HEK293 (cell line): ENCODE measurements at regions not wholly inside any gene's neighbourhood (a gene's known extent, or its start where the extent isn't known, plus 50 kb on each side); places are given as distances from the start of the nearest gene placed in this dataset.
A peak's percentile ranks its signal among the peaks of the same experiment; 100 is the strongest.

Experiments
- CTCF ChIA-PET: fragments of 350-600 bp; formaldehyde crosslinking; extraction: SDS; loops from one replicate; lab custom pipeline; 2021; ENCODE audit warnings: antibody characterized with exemption; lab: Yijun Ruan, JAX
- POLR2A ChIA-PET: fragments of 300-600 bp; formaldehyde crosslinking; extraction: SDS; loops from one replicate; lab custom pipeline; 2020; ENCODE audit warnings: antibody characterized with exemption, inconsistent platforms; lab: Yijun Ruan, JAX
- H3K27ac ChIP-seq: fragments of 200-500 bp; sonication (Bioruptor generic); 2 replicates; pipeline ENCODE4 v1.5.1; 2014; ENCODE audit warnings: low read depth, low read length, control low read depth, inconsistent platforms; ENCODE audit errors: extremely low read depth
- H3K36me3 ChIP-seq, 2 experiments: fragments of 200-500 bp in 1 of 2; sonication (Bioruptor generic) in 1 of 2; 1 replicate in 1 of 2; 2 replicates in 1 of 2; pipeline ENCODE4 v1.5.1; 2014 to 2017; ENCODE audit warnings: inconsistent platforms in 2 of 2, low read length in 2 of 2; ENCODE audit not compliant: control insufficient read depth in 2 of 2, insufficient read depth in 1 of 2
- H3K4me1 ChIP-seq: fragments of 200-500 bp; sonication (Bioruptor generic); 2 replicates; pipeline ENCODE4 v1.5.1; 2014; ENCODE audit warnings: mild to moderate bottlenecking, low read length, inconsistent platforms; ENCODE audit not compliant: control insufficient read depth, insufficient read depth
- H3K4me3 ChIP-seq: 2 replicates; pipeline ENCODE4 v1.5.1; 2011; ENCODE audit warnings: low read depth, mild to moderate bottlenecking, control low read depth, low read length, moderate library complexity
- H3K9me3 ChIP-seq: fragments of 200-500 bp; sonication (Bioruptor generic); 2 replicates; pipeline ENCODE4 v1.5.1; 2014; ENCODE audit warnings: low read depth, low read length, inconsistent platforms; ENCODE audit not compliant: control insufficient read depth, insufficient read depth
- BCL6B ChIP-seq: fragments of 450-650 bp; formaldehyde crosslinking; IDR thresholded peaks from 2 replicates; pipeline ENCODE4 v1.5.1; 2017; ENCODE audit warnings: missing biosample characterization, missing genetic modification characterization
- EGR2 ChIP-seq: fragments of 450-650 bp; formaldehyde crosslinking; IDR thresholded peaks from 2 replicates; pipeline ENCODE4 v1.5.1; 2016; ENCODE audit warnings: low read depth, missing biosample characterization, missing genetic modification characterization
- GLI4 ChIP-seq: fragments of 450-650 bp; formaldehyde crosslinking; IDR thresholded peaks from 2 replicates; pipeline ENCODE4 v1.5.1; 2016; ENCODE audit warnings: missing biosample characterization, missing genetic modification characterization
- KLF9 ChIP-seq: fragments of 450-650 bp; formaldehyde crosslinking; IDR thresholded peaks from 2 replicates; pipeline ENCODE4 v1.5.1; 2016; ENCODE audit warnings: missing biosample characterization, missing genetic modification characterization, low read depth
- RBAK ChIP-seq: fragments of 450-650 bp; formaldehyde crosslinking; IDR thresholded peaks from 2 replicates; pipeline ENCODE4 v1.5.1; 2016; ENCODE audit warnings: missing biosample characterization, missing genetic modification characterization
- REPIN1 ChIP-seq: fragments of 450-650 bp; formaldehyde crosslinking; IDR thresholded peaks from 2 replicates; pipeline ENCODE4 v1.5.1; 2017; ENCODE audit warnings: missing biosample characterization, missing genetic modification characterization, low read depth
- TSHZ1 ChIP-seq: fragments of 450-650 bp; formaldehyde crosslinking; IDR thresholded peaks from 2 replicates; pipeline ENCODE4 v1.5.1; 2016; ENCODE audit warnings: missing biosample characterization, missing genetic modification characterization, borderline replicate concordance
- ZFP41 ChIP-seq: fragments of 450-650 bp; formaldehyde crosslinking; IDR thresholded peaks from 2 replicates; pipeline ENCODE4 v1.5.1; 2016; ENCODE audit warnings: missing biosample characterization, missing genetic modification characterization, borderline replicate concordance
- ZFP69B ChIP-seq: fragments of 450-650 bp; formaldehyde crosslinking; IDR thresholded peaks from 2 replicates; pipeline ENCODE4 v1.5.1; 2016; ENCODE audit warnings: missing biosample characterization, missing genetic modification characterization
- ZNF16 ChIP-seq: fragments of 450-650 bp; formaldehyde crosslinking; IDR thresholded peaks from 2 replicates; pipeline ENCODE4 v1.5.1; 2016; ENCODE audit warnings: low read depth, missing biosample characterization, missing genetic modification characterization
- ZNF239 ChIP-seq: fragments of 450-650 bp; formaldehyde crosslinking; IDR thresholded peaks from 2 replicates; pipeline ENCODE4 v1.5.1; 2016; ENCODE audit warnings: missing biosample characterization, missing genetic modification characterization
- ZNF501 ChIP-seq: fragments of 450-650 bp; formaldehyde crosslinking; IDR thresholded peaks from 2 replicates; pipeline ENCODE4 v1.5.1; 2016; ENCODE audit warnings: missing biosample characterization, missing genetic modification characterization
- ZNF514 ChIP-seq: fragments of 450-650 bp; formaldehyde crosslinking; IDR thresholded peaks from 2 replicates; pipeline ENCODE4 v1.5.1; 2016; ENCODE audit warnings: missing biosample characterization, missing genetic modification characterization
- ZNF580 ChIP-seq: fragments of 450-650 bp; formaldehyde crosslinking; IDR thresholded peaks from 2 replicates; pipeline ENCODE4 v1.5.1; 2016; ENCODE audit warnings: missing biosample characterization, missing genetic modification characterization
- ZNF585B ChIP-seq: fragments of 450-650 bp; formaldehyde crosslinking; IDR thresholded peaks from 2 replicates; pipeline ENCODE4 v1.5.1; 2016; ENCODE audit warnings: missing biosample characterization, missing genetic modification characterization
- ZNF629 ChIP-seq: fragments of 450-650 bp; formaldehyde crosslinking; IDR thresholded peaks from 2 replicates; pipeline ENCODE4 v1.5.1; 2017; ENCODE audit warnings: missing biosample characterization, missing genetic modification characterization
- ZNF664 ChIP-seq: fragments of 450-650 bp; formaldehyde crosslinking; IDR thresholded peaks from 2 replicates; pipeline ENCODE4 v1.5.1; 2016; ENCODE audit warnings: missing biosample characterization, missing genetic modification characterization
- ZNF677 ChIP-seq: fragments of 450-650 bp; IDR thresholded peaks from 2 replicates; pipeline ENCODE4 v1.5.0; 2018; ENCODE audit warnings: missing biosample characterization, mild to moderate bottlenecking, missing genetic modification characterization, moderate library complexity
- TF ChIP-seq, protein P1 (sequence below): fragments of 450-650 bp; formaldehyde crosslinking; IDR thresholded peaks from 2 replicates; pipeline ENCODE4 v1.5.1; 2016; ENCODE audit warnings: missing biosample characterization, missing genetic modification characterization
- TF ChIP-seq, protein P2 (sequence below): fragments of 450-650 bp; formaldehyde crosslinking; IDR thresholded peaks from 2 replicates; pipeline ENCODE4 v1.5.1; 2016; ENCODE audit warnings: missing biosample characterization, missing genetic modification characterization

DNA sequence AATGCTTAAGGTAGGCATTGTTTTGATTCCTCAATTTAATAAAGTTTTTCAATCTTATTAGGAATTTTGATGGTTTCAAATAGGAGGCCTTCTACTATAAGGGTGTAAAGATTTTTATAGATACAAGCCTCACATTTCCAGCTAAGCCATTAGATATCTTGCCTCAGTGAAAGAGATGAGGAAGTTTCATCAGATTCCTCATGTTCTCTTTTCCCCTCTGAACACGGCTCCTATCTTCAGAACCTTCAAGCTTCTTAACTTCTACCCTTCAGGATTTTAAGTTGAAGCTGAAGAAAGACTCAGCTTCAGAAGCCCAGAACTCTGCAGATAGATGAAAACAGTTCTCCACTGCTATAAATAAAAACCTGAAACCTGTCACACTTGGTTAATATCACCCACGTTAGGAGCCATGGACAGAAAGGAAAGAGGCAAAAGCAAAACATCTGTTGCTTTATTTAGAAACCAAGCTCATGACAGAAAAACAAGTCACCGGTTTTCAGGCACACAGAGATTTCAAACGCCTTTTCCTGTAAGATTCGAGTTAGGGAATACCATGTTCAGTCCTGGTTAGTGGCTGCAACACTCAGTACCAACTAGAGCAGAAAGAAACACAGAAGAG lies 82.2 kb upstream of the GOLGA8B start:
- Histone ChIP-seq H3K4me1 (no peaks in the 10 kb centered on the region), H3K36me3 (no peaks in the 10 kb centered on the region), H3K9me3 (no peaks in the 10 kb centered on the region), H3K4me3 (no peak overlapping the region), H3K27ac (no peak overlapping the region)
- TF ChIP-seq, protein P1, sequence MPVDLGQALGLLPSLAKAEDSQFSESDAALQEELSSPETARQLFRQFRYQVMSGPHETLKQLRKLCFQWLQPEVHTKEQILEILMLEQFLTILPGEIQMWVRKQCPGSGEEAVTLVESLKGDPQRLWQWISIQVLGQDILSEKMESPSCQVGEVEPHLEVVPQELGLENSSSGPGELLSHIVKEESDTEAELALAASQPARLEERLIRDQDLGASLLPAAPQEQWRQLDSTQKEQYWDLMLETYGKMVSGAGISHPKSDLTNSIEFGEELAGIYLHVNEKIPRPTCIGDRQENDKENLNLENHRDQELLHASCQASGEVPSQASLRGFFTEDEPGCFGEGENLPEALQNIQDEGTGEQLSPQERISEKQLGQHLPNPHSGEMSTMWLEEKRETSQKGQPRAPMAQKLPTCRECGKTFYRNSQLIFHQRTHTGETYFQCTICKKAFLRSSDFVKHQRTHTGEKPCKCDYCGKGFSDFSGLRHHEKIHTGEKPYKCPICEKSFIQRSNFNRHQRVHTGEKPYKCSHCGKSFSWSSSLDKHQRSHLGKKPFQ (tag by site-specific recombination), result no peak
- TF ChIP-seq ZNF580 (tag by site-specific recombination), result no peak
- TF ChIP-seq TSHZ1 (tag by site-specific recombination), result no peak
- TF ChIP-seq ZFP41, result no peak
- no peak for TF ChIP-seq ZNF239
- no peak for TF ChIP-seq REPIN1 (tag by site-specific recombination)
- no peak for TF ChIP-seq KLF9 (tag by site-specific recombination)
- no peak for TF ChIP-seq ZNF629 (tag by site-specific recombination)
- TF ChIP-seq ZNF585B (tag by site-specific recombination), result no peak
- TF ChIP-seq ZNF501 (tag by site-specific recombination), result no peak
- POLR2A ChIA-PET, result no interaction called here
- CTCF ChIA-PET, result no interaction called here

DNA sequence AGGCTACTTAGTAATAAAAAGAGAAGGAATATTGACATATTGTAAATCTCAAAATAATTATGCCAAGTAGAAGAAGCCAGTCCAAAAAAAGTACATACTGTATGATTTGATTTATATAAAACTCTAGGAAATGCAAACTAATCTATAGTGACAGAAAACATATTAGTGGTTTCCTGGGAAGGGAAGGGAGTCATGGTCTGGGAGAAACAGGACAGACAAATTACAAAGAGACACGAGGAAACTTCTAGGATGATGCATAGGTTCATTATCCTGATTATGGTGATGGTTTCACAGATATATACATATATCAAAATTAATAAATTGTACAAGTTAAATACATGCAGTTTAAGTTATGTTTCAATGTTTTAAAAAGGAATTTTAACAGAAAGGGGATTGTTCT lies 81.0 kb upstream of the GOLGA8B start:
- no peaks in the 10 kb centered on the region for H3K9me3 ChIP-seq
- ChIA-PET POLR2A (no interaction called here), CTCF (no interaction called here)
- 0 out of 2 replicates have a peak, but pooled peaks have one; percentile 39 for TF ChIP-seq BCL6B (tag by site-specific recombination)
- no peak for TF ChIP-seq ZNF664 (tag by site-specific recombination)
- TF ChIP-seq GLI4 (tag by site-specific recombination), result no peak
- H3K4me1 ChIP-seq, result no peaks in the 10 kb centered on the region
- H3K4me3 ChIP-seq, result no peak overlapping the region
- no peaks in the 10 kb centered on the region for H3K36me3 ChIP-seq
- H3K27ac ChIP-seq, result no peak overlapping the region

DNA sequence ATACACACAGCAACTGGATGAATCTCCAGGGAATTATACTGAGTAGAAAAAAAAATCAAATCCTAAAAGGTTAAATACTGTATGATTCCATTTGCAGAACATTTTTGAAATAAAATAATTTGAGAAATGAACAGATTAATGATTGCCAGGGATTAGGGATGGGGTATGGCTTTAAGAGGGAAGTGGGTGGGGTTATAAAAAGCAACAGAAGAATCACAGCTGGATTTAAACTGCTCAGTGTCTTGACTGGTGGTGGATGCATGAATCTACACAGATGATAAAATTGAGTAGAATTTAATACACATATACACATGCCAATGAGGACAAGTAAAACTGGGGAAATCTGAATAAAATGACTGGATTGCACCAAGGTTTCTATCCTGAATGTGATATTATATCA lies 79.7 kb upstream of the GOLGA8B start:
- H3K27ac ChIP-seq, result no peak overlapping the region
- H3K4me3 ChIP-seq, result no peak overlapping the region
- H3K4me1 ChIP-seq, result no peaks in the 10 kb centered on the region
- TF ChIP-seq BCL6B (tag by site-specific recombination) (no peak), ZNF677 (tag by site-specific recombination) (no peak), ZFP69B (tag by site-specific recombination) (no peak), ZNF514 (no peak), RBAK (tag by site-specific recombination) (no peak), EGR2 (tag by site-specific recombination) (no peak), ZNF16 (tag by site-specific recombination) (no peak)
- TF ChIP-seq, protein P2, sequence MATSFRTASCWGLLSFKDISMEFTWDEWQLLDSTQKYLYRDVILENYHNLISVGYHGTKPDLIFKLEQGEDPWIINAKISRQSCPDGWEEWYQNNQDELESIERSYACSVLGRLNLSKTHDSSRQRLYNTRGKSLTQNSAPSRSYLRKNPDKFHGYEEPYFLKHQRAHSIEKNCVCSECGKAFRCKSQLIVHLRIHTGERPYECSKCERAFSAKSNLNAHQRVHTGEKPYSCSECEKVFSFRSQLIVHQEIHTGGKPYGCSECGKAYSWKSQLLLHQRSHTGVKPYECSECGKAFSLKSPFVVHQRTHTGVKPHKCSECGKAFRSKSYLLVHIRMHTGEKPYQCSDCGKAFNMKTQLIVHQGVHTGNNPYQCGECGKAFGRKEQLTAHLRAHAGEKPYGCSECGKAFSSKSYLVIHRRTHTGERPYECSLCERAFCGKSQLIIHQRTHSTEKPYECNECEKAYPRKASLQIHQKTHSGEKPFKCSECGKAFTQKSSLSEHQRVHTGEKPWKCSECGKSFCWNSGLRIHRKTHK (tag by site-specific recombination), result no peak
- no peaks in the 10 kb centered on the region for H3K36me3 ChIP-seq
- H3K9me3 ChIP-seq, result no peaks in the 10 kb centered on the region
- CTCF ChIA-PET, result interaction anchor here (0.7 to 0.9 kb wide), 2 partner anchors 12 to 279 kb away, joined by 3 to 6 read pairs; no protein-coding TSS in a partner anchor
- POLR2A ChIA-PET, result no interaction called here
